Sigmoid colon (tissue), 4 donors: ENCODE measurements at regions not wholly inside any gene's neighbourhood (a gene's known extent, or its start where the extent isn't known, plus 50 kb on each side); places are given as distances from the start of the nearest gene placed in this dataset.

Source experiments
- CTCF ChIP-seq, 4 experiments: fragments of 450-650 bp in 3 of 4; fragments of 200-600 bp in 1 of 4; IDR thresholded peaks; one replicate each; pipeline ENCODE4 v1.5.1; 2016 to 2019; ENCODE audit warnings: antibody characterized with exemption in 4 of 4, mild to moderate bottlenecking in 3 of 4, moderate library complexity in 2 of 4
- EP300 ChIP-seq, 4 donors: sonication (generic); formaldehyde crosslinking; IDR thresholded peaks; one replicate each; pipeline ENCODE4 v1.6.1; 2017; ENCODE audit warnings: antibody characterized with exemption in 4 of 4
- POLR2A ChIP-seq, 2 donors: fragments of 450-650 bp; IDR thresholded peaks; one replicate each; pipeline ENCODE4 v1.6.1; 2016; ENCODE audit warnings: antibody characterized with exemption in 2 of 2, mild to moderate bottlenecking in 2 of 2, moderate library complexity in 2 of 2
- POLR2AphosphoS5 ChIP-seq, 4 donors: sonication (generic); formaldehyde crosslinking; IDR thresholded peaks; one replicate each; pipeline ENCODE4 v1.6.1; 2017; ENCODE audit warnings: antibody characterized with exemption in 4 of 4

- TF ChIP-seq EP300 (IDR thresholded peaks at IDR 0.05): no peak
- no peak for TF ChIP-seq CTCF (IDR thresholded peaks at IDR 0.05)
- TF ChIP-seq POLR2A (IDR thresholded peaks at IDR 0.05): no peak
- TF ChIP-seq POLR2AphosphoS5 (IDR thresholded peaks at IDR 0.05): no peak
Observed at GRCh38 chr6:44621846-44622245, 234.3 kb downstream of the CDC5L start.
